Neural crest cell (in vitro differentiated cells): ENCODE measurements at regions not wholly inside any gene's neighbourhood (a gene's known extent, or its start where the extent isn't known, plus 50 kb on each side); places are given as distances from the start of the nearest gene placed in this dataset.

Source experiments
- DNase-seq: peaks from one replicate; pipeline ENCODE4 v3.0.0; 2021; ENCODE audit warnings: low read depth, mixed read lengths, low spot score
- H3K27ac Mint-ChIP-seq: one replicate; pipeline ENCODE4 v1.8.0; 2021; ENCODE audit warnings: mild to moderate bottlenecking, mixed read lengths; ENCODE audit not compliant: unreplicated experiment
- H3K27me3 Mint-ChIP-seq: 2 replicates; pipeline ENCODE4 v1.8.0; 2021; ENCODE audit warnings: low read depth, mild to moderate bottlenecking, mixed read lengths
- H3K36me3 Mint-ChIP-seq: 2 replicates; pipeline ENCODE4 v1.8.0; 2021; ENCODE audit warnings: low read depth, mild to moderate bottlenecking, mixed read lengths
- H3K4me1 Mint-ChIP-seq: 2 replicates; pipeline ENCODE4 v1.8.0; 2021; ENCODE audit warnings: mixed read lengths
- H3K4me3 Mint-ChIP-seq: one replicate; pipeline ENCODE4 v1.8.0; 2021; ENCODE audit warnings: mild to moderate bottlenecking, mixed read lengths
- H3K9me3 Mint-ChIP-seq: 2 replicates; pipeline ENCODE4 v1.8.0; 2021; ENCODE audit warnings: mixed read lengths
- CTCF ChIP-seq: fragments of 200-600 bp; sonication (generic); conservative IDR thresholded peaks from 2 replicates; pipeline ENCODE4 v1.5.0; 2021; ENCODE audit warnings: antibody characterized with exemption, mild to moderate bottlenecking

- Mint-ChIP-seq H3K4me3 (no peak overlapping the region), H3K9me3 (peaks cover 7% of the 10 kb centered on the region), H3K27me3 (no peaks in the 10 kb centered on the region), H3K27ac (no peak overlapping the region), H3K36me3 (no peaks in the 10 kb centered on the region), H3K4me1 (no peaks in the 10 kb centered on the region)
- TF ChIP-seq CTCF: no peak
- DNase-seq: no peak
These were observed 73.8 kb upstream of the FRY start for GRCh38 chr13:31957772-31958171.

- peaks cover 14% of the 10 kb centered on the region for H3K9me3 Mint-ChIP-seq
- no peaks in the 10 kb centered on the region for H3K27me3 Mint-ChIP-seq
- H3K4me1 Mint-ChIP-seq: peaks cover 5% of the 10 kb centered on the region
- H3K4me3 Mint-ChIP-seq: no peak overlapping the region
- no peak overlapping the region for H3K27ac Mint-ChIP-seq
- DNase-seq: no peak
- H3K36me3 Mint-ChIP-seq: no peaks in the 10 kb centered on the region
- TF ChIP-seq CTCF: no peak
These were observed 68.7 kb upstream of the FRY start for GRCh38 chr13:31962731-31963370.

GRCh38 chr13:31963631-31964030, 67.9 kb upstream of the FRY start:
- no peak for DNase-seq
- no peaks in the 10 kb centered on the region for H3K27me3 Mint-ChIP-seq
- H3K9me3 Mint-ChIP-seq: peaks cover 16% of the 10 kb centered on the region
- H3K4me3 Mint-ChIP-seq: no peak overlapping the region
- TF ChIP-seq CTCF: no peak
- H3K36me3 Mint-ChIP-seq: no peaks in the 10 kb centered on the region
- H3K4me1 Mint-ChIP-seq: peaks cover 5% of the 10 kb centered on the region
- H3K27ac Mint-ChIP-seq: no peak overlapping the region

GRCh38 chr13:31964168-31964567, 67.4 kb upstream of the FRY start:
- no peak for TF ChIP-seq CTCF
- H3K4me3 Mint-ChIP-seq: no peak overlapping the region
- H3K27ac Mint-ChIP-seq: no peak overlapping the region
- no peaks in the 10 kb centered on the region for H3K36me3 Mint-ChIP-seq
- DNase-seq: no peak
- no peaks in the 10 kb centered on the region for H3K27me3 Mint-ChIP-seq
- peaks cover 5% of the 10 kb centered on the region for H3K4me1 Mint-ChIP-seq
- peaks cover 16% of the 10 kb centered on the region for H3K9me3 Mint-ChIP-seq

GRCh38 chr13:31965361-31966066, 66.1 kb upstream of the FRY start:
- no peak for TF ChIP-seq CTCF
- Mint-ChIP-seq H3K36me3 (no peaks in the 10 kb centered on the region), H3K9me3 (peaks cover 16% of the 10 kb centered on the region), H3K27me3 (no peaks in the 10 kb centered on the region), H3K4me1 (peaks cover 5% of the 10 kb centered on the region), H3K4me3 (no peak overlapping the region), H3K27ac (no peak overlapping the region)
- no peak for DNase-seq
